HG03039 (cell line): ENCODE measurements at regions not wholly inside any gene's neighbourhood (a gene's known extent, or its start where the extent isn't known, plus 50 kb on each side); places are given as distances from the start of the nearest gene placed in this dataset.
"Not testable (repeated sequence)": the region's sequence is repeated elsewhere in the genome, so short reads cannot be mapped to it uniquely, and the experiment has no call there.

Experiments
- ATAC-seq: cut with Tn5 transposase; IDR thresholded peaks from one replicate; pipeline ENCODE4 v1.9.1; 2021; ENCODE audit warnings: mild to moderate bottlenecking, moderate library complexity; ENCODE audit not compliant: unreplicated experiment

DNA sequence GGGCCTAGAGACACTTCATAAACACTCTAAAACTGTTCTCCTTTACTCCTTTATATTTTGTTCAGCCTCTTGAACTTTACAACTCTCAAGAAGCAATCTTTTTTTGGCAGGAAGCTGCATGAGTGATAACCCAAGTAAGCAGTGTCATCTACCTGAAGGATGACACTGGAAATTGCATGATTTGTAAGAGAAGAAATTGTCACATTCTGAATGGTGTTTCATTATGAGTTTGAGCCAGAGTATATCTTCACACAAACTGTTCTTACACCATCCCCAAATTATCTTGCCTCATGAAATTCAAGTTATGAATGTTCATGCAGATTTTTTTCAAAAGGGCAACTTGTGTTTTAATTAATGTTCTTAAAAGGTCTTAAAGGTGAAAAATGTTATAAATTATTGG is 799.3 kb downstream of the TBC1D32 start:
- ATAC-seq = no peak

- ATAC-seq = no peak
Observed at GRCh38 chr6:120526576-120526975, 807.7 kb downstream of the TBC1D32 start.

DNA sequence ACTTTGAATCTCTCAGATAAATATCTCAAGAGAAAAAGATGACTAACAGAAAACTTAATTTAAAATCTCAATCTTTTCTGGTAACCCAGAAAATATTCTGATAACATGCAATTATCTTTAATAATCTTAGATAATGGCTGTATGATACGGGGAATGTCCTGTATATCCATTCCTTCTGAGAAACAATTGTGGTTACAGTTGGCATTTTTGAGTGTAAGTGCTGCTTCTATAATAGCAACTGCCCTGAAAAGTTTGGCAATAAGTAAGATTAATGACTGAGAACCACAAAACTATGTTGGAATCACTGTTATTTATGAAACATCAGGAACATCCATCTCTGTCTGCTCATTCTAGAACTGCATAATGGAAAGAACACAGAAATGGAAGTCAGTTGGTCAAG is 819.7 kb downstream of the TBC1D32 start:
- no peak for ATAC-seq

DNA sequence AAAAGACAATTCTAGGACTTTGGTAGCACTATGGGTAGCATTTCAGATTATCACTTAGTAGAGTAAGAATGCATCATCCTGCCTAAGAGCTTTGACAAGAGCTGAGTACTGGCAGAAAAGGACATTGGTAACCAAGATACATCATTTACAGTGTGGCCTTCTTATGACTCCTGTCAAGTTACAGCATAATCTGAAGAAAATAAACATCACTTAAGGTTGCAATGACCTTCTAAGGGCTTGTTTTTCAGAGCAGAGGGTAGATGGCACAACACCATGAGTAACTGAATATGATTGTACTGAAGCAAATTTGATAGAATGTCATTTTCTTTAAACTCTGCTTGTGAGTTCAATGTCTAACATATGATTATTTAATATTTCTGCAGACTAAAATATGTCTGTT is 822.6 kb downstream of the TBC1D32 start:
- ATAC-seq = no peak

DNA sequence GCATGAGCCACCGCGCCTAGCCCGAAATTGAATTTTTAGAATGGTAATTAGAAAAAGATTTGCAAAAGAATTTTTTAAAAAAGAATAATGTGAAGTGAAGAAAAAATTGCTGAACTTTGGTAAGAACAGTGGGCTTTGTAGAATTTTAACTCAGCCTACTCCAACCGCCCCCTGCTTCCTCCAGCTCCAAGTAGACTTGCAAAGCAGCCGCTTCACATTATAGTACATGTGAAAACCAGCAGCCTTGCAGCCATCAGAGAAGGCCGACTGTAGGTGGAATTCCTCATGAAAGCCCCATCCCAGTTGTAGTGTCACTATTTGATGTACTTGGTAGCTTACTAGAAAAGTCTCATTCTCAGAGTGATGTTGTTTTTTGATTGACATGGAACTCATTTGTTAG is 835.6 kb downstream of the TBC1D32 start:
- no peak for ATAC-seq

GRCh38 chr6:120496661-120497060 is 837.6 kb downstream of the TBC1D32 start:
- ATAC-seq = no peak

DNA sequence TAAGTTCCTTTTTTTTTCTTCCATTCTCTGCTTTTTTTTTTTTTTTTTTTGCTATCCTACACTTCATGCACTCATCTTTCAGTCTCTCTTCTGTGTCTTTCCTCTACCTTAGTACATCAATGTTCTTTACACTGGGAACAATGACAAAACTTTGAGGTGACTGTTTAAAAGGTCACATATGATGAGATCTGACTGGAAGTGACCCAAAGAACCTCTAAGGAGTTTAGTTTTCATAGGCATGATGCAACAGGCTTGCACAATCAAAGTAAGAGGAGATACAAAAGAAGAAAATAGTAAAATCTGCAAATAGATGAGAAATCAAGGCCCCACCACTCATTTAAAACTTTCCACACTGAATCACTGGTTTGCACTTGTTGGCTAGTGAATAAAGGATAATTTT is 840.8 kb downstream of the TBC1D32 start:
- no peak for ATAC-seq

DNA sequence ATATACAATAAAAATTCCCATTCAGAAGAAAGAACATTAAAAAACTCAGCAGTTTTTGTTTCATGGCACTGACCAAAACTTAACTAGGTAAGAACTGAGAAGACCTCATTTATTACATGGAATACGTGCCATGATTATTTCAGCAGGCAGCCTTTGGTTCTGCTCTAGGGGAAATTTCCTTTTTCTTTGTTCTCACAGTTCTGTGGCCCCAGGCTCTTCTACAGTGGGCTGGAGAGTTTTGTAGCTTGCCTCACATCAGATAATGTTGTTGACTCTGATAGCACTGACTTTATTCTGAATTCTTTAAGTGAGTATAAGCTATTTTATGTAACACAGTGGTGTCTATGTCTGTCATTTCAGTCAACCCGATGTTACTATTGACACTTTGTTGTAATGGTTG is 844.3 kb downstream of the TBC1D32 start:
- no peak for ATAC-seq

DNA sequence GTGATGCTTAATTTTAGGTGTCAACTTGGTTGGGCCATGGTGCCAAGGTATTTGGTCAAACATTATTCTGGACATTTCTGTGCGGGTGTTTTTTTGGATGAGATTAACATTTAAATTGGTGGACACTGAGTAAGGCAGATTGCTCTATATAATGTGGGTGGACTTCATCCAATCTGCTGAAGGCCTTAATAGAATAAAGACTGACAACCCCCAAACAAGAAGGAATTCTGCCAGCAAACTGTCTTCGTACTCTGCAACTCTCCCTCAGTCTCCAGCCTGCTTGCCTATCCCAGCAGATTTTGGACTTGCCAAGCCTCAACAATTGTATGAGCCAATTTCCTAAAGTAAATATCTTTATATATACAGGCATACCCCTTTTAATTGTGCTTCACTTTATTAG is 850.1 kb downstream of the TBC1D32 start:
- ATAC-seq = no peak

GRCh38 chr6:120478650-120479049 is 855.6 kb downstream of the TBC1D32 start:
- ATAC-seq = no peak

- no peak for ATAC-seq
Observed at GRCh38 chr6:120473804-120474203, 860.5 kb downstream of the TBC1D32 start.

DNA sequence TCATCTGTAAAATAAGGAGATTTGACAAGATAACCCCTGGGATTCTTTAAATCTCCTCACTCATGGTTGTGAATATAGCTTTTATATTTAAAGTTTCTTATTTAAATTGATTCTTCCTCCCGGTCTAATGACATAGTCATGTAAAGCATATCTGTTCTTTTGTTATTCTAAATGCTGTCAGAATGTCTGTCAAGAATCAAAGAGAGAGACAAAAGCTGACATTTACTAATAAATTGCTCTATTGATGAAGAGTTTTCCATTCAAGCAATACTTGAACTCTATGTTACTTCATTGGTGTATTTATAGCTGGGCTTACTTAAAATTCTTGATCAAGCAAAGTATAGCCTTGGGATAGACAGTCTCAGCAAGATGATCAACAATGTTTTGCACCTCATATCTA is 865.8 kb downstream of the TBC1D32 start:
- no peak for ATAC-seq

DNA sequence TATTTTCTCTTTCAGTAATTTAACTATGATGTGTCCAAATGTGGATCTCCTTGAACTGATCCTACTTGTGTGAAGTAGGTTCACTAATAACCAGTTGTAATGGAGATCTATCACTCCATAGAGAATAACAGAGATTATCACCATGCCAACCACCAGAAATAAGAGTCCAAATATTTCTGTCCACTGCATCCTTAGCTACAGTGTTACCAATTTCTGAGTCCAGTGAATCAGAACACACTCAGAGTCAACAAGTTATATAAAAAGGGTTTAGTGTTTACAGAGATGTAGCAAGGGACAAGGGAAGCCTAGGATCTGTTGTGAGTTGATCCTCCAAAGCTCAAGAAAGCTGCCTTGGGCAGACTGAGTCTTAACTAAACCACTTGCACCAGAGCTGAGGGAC is 882.8 kb downstream of the TBC1D32 start:
- no peak for ATAC-seq

GRCh38 chr6:120447605-120448004 is 886.7 kb downstream of the TBC1D32 start:
- no peak for ATAC-seq

DNA sequence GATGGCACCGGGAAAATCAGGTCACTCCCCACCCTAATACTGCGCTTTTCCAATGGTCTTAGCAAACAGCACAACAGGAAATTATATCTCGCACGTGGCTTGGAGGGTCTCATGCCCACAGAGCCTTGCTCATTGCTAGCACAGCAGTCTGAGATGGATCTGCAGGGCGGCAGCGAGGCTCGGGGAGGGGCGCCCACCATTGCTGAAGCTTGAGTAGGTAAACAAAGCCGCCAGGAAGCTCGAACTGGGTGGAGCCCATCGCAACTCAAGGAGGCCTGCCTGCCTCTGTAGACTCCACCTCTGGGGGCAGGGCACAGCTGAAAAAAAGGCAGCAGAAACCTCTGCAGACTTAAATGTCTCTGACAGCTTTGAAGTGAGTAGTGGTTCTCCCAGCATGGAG is 901.4 kb downstream of the TBC1D32 start:
- ATAC-seq = not testable (repeated sequence)

DNA sequence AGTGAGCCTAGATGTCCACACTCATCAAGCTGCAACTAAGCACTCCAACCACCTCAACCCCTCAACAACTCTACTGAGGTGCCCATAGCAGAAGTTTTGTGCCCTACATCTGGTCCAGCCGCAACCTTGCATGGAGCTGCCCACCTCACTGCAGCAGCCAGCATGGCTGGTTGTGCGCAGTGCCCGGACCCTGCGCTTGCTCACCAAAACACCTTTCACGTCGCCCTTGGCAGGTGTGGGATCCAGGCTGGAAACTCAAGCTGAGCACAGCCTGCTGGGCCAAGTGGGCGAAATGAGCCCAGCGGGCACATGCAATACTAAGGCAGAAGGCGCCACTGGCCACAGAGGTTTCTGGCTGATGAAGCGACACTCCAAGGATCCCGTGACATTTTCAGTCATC is 902.4 kb downstream of the TBC1D32 start:
- no peak for ATAC-seq

GRCh38 chr6:120411394-120411793 is 922.9 kb downstream of the TBC1D32 start:
- ATAC-seq = no peak

GRCh38 chr6:120410586-120410985 is 923.7 kb downstream of the TBC1D32 start:
- no peak for ATAC-seq

GRCh38 chr6:120407696-120408095 is 926.6 kb downstream of the TBC1D32 start:
- ATAC-seq = no peak

GRCh38 chr6:120405947-120406346 is 928.3 kb downstream of the TBC1D32 start:
- no peak for ATAC-seq

GRCh38 chr6:120395784-120396183 is 938.5 kb downstream of the TBC1D32 start:
- ATAC-seq = no peak

DNA sequence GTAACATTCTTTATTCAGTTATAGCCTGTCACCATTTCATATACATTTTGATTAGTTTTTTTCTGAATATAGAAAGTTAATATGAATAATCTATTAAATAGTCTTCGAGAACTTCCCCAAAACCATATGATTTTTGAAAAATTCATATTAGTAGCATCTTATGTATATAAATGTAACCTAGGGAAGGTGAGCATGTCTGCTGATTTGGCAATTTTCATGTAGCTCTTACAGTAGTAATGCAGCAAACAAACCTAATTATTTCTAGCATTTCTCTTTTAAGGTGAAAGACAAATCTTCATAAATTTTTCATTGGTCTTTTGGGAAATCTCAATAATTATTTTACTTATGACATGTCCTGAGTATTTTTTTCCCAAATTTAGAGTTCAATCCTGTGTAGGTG is 939.0 kb downstream of the TBC1D32 start:
- no peak for ATAC-seq

DNA sequence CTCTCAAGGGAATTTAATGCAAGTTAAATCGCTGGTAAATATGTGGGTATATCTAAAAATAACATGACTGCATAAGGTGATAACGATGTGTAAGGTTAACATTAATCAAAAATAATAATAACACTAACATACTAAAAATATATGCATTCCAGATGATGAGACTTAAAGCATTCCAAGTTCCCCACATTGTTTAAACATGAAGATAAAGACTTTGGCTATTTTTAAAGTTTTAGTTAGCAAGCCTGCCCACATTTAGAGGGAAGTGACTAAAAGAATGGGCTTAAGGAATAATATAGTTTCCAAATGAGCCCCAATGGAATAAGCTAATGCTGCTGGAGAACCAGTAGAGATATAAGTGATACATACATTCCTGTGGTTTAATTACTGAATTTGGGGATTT is 941.3 kb downstream of the TBC1D32 start:
- no peak for ATAC-seq

GRCh38 chr6:120384671-120385070 is 949.6 kb downstream of the TBC1D32 start:
- no peak for ATAC-seq
